Stimulated activated CD4-positive, alpha-beta T cell treated with anti-CD3 and anti-CD28 coated beads, Interleukin-4, amount 100 ng/mL, for 1 hour (primary cell): ENCODE measurements at regions not wholly inside any gene's neighbourhood (a gene's known extent, or its start where the extent isn't known, plus 50 kb on each side); places are given as distances from the start of the nearest gene placed in this dataset.

Experiments used
- DNase-seq: peaks from one replicate; pipeline ENCODE4 v3.0.0-alpha.2; 2020

DNA sequence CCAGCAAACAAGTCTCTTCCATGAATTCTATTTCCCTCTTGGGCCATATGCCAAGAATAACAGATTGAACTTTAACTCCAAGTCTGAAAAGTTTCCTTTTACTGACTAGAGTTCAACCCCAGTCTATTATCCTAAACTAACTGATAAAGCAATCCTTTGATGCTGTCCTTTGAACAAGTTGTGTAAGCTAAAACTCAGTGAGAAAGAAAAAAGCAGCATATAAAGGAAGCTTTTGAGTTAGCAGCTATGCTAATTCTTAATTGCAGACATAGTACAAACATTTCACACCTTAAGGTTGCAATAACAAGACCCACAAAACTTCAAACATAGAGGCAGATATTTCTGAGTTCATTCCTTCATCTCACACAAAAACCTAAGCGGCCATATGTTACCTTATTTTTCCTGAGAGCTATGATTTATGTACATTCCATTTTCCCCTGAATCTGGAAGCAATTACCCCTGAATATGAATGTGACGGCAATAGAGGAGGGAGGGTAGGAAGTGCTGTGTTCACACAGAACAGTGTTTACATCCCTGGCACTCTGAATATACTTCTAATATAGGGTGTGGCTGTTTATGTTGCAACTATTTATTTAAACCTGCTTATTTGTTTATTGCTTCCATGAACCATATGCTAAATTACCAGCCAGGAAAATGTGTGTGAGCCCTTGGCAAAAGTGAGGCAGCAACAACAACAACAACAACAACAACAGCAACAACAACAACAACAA lies 180.6 kb downstream of the IRS1 start:
- no peak for DNase-seq

DNA sequence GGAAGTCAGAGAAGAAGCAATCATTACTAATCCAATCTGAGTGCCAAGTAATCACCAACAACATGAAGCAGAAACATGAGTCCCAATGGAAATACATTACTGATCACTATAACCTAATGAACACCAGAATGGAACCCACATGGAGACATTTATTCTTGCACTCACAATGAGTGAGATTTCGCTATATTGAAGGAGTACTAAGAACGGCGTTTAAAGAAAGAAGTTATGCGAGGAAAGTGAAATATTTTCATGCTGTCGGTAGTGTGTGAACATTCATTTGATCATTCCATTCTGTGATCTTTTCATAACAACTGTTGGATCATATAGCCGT lies 181.1 kb downstream of the IRS1 start:
- no peak for DNase-seq

DNA sequence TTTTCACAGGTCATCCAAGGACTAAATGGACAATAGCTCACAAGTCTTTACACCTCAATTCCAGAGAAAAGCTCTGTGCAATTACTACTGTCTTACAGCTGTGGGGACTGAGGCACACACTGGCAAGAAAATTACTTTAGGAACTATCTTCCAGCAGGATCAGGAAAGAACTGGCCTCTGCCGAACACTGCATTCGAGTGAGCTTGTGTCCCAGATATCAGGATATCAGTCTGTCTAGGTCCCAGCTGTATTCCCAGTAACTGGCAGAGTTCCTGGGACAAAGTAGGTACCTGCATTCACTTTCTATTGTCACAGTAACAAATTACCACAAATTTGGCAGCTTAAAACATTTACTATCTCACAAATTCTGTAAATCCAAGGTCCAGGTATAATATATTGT lies 183.7 kb downstream of the IRS1 start:
- DNase-seq, result no peak

DNA sequence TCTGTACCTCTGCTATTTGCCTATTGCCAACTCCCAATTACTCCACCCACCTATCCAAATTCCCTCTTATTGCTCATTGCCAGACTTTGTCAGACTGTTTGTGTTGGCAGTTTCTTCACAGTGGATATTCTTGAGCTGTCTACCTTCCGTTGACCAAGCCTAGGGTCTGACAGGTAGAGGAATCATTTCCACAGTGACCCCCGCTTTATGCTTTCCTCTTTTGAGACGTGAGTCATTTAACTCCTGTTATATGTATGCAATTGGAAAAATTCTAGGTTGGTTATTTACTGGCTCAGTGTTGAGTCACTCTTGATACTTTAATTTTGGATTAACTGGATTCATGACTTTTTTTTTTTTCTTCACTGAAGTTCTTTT lies 187.7 kb downstream of the IRS1 start:
- DNase-seq, result no peak

DNA sequence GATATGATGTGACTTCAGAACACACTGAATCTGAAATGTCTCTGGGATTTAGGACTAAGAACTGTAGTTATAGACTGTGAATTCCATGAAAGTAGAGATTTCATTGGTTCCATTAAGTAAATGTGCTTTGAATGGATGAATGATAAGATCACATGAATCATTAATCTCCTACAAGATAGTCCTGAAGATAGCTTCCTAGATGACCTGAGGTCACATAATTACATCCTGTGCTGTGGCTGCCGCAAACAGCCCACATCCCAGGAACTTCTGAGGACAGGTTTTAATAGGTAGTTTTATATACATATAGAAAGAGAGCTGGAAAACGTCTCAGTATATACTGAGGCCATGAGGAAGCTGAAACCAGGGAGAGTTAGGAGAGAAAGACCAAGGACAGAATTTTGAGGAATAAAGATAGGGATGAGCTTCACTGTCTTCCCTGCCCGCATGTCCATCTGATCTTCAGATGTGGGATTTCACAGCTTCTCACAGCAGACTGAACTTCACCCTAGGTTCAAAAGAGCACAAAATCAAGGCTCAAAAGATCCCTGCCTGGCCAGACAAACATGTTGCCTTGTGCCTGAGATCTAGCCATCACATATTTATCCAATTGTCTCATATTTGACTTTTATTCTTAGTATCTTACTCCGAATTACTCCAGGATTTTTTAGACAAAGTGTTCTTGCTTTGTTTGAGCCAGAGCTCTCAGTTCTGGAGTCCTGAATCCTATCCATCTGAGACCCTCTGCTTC lies 188.2 kb downstream of the IRS1 start:
- no peak for DNase-seq

DNA sequence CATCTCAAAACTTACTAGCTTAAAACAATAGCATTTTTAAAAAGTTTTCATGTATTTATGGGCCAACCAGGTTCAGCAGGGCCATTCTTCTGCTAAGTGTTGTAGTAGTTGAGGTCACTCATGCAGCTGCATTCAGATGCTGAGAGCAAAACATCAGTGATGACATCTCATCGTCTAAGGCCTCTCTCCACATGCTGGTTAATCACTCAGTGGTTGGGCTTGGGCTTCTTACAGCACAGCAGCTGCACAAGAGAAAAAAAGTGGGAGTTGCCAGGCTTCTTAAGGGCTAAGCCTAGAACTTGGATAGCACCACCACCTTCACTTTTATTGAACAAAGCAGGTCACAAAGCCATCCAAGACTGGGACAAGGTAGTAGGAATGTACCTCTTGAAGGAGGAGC lies 190.3 kb downstream of the IRS1 start:
- no peak for DNase-seq

DNA sequence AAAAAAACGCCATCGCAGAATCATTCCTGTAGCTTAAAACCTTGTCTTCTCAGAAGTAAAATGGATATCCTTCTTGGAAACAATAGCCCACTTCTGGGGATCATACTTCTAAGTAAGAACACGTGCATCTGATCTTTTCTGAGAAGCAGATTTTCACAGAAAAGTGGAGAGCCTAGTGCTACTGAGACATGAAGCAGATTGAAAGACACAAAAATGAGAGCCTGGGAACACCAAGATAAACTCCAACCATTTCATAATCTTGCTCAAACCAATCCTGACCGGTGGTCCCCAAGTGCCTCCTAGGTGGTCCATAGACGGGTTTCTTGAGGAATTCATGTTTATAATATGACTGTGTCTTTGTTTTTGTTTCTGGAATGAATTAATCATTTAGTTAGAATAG lies 191.2 kb downstream of the IRS1 start:
- no peak for DNase-seq

DNA sequence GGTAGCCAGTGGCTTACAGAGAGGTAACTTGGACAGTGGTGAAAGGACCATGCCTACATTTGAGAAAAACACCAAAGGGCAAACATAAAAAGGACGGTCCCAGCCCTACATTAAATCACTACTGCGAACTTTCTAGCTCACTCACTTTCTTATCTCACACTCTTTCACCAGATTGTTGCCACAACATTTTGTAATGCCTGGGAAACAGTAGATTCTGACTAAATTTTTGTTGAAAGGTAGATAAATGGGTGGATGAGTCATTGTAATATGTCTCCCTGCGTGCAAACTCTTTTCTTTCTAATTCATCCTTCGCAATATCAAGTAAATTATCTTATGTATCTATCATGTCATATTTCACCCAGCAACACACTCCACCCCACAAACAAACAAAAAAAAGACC lies 192.2 kb downstream of the IRS1 start:
- DNase-seq, result no peak

DNA sequence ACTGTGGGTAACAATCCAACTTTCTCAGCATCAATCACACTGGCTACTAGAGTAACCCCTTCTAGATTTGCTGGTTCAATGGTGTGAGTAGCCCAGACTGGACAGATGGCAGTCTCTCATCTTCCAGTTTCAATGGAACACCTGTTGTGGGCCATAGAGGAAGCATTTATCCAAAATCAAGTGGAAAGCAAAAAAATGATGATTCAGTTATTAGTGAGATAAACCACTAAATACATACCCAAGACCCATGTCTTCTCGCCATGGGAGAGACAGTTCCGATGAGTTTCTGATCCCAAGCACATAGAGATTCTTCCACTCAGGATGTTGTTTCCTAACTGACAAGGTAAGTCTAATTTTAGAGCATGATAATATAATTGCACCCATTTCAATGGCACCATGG lies 194.0 kb downstream of the IRS1 start:
- no peak for DNase-seq

DNA sequence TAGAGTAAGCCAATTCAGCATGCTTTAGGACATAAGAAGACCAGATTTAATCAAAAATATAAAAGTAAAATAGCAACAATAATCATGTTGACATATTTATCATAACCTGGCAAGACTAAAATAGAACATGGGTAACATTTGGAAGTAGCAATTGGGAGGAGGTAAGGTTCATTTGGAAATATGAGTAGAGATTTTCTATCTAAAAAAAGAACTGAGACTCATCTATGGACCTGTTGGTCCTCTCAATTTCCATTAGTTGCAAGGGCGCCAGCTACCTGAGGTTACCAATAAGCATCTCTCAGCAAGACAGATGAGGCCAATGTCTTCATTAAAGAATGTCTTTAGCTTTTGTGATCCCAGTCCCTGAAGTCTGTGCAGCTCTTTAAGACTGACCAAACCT lies 196.0 kb downstream of the IRS1 start:
- DNase-seq, result no peak

DNA sequence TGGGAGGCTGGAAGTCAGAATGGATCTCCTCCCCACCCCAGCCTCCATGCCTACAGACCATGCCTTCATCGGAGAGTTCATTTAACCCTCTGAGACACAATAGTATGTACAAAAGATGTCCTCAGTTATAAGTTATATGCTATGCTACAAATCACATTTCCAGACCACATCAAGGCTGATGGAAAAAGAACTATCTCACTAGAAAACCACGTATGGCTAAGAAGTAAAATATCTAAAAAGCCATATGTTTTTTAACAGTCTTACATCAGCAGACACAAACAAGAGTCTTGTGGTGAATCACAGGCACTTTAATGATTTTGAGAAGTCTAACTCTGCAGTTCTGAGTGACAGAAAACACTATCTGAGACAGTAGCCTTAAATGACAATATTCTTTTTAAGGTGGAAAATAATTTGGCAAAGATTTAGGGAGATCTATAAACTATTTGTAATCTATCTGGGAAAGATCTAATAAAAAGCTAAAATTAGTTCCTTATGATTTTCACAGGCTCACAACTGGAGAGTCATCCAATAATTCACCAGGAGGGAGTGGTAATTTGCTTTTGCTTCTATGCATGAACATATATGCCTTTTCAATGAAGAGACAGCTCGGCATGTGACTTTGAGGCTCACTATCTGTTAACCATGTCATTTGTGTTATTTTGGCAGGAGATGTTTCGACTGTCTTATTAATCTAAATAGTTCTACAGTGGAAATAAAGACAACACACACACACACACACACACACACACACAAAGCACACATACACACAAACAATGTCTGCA lies 197.5 kb downstream of the IRS1 start:
- no peak for DNase-seq

DNA sequence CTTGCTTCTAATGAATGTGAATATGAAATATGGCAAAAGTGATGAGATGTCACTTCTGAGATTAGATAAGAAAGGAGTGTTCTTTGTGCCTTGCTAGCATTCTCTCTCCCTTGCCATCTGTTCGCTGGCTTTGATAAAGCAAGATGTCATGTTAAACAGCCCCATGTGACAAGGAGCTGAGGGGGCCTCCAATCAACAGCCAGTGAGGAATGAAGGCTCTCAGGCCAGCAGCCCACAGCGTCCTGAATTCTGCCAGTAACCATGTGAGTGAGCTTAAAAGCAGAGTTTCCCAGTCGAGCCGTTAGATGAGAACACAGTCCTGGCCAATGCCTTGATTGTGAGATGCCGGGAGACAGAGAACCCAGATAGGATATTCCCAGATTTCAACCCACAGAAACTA lies 198.8 kb downstream of the IRS1 start:
- DNase-seq, result no peak

DNA sequence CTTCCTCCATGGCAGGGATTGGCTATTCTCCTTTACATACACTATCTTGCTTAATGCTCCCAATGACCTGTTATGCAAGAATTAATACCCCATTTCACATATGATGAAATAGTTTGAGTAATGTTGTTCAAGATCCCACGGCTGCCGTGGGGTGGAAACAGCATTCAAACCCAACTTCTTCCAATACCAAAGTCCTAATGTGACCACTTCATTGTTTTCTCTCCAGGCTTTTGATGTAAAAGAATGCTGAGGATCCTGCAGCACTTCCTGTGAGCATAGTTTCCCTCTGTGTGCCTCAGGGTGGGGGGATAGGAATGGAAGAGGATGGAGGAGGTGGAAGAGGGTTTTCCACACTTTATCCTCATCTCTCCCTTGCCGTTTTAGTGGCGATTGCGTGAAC lies 199.4 kb downstream of the IRS1 start:
- DNase-seq, result no peak

DNA sequence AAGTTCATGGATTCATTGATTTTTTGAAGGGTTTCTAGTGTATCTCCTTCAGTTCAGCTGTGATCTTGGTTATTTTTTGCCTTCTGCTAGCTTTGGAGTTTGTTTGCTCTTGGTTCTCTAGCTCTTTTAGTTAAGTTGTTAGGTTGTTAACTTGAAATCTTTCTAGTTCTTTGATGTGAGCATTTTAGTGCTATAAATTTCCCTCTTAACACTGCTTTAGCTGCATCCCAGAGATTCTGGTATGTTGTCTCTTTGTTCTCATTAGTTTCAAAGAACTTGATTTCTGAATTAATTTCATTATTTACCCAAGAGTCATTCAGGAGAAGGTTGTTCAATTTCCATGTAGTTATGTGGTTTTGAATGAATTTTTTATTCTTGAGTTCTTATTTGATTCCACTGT lies 210.6 kb downstream of the IRS1 start:
- DNase-seq, result no peak

DNA sequence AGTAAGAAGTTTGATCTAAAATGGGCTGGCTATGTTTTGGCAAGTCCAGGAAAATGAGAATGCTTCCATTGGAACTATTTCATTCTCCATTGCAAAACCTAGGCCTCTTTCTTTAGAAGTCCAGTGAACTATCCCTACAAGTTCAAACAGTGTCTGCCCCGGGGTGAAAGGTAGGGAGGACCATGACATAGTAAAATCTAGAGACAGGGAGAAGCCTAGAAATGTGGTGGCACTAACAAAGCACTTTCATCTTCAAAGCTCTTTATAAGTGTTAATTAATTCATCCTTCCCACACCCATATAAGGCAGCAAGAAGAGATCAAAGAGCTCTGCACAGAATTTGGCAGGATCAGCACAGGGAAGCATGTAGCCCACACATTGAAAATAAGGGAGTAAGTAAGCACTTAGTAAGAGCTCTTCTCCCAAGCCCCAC lies 214.5 kb downstream of the IRS1 start:
- DNase-seq, result no peak

DNA sequence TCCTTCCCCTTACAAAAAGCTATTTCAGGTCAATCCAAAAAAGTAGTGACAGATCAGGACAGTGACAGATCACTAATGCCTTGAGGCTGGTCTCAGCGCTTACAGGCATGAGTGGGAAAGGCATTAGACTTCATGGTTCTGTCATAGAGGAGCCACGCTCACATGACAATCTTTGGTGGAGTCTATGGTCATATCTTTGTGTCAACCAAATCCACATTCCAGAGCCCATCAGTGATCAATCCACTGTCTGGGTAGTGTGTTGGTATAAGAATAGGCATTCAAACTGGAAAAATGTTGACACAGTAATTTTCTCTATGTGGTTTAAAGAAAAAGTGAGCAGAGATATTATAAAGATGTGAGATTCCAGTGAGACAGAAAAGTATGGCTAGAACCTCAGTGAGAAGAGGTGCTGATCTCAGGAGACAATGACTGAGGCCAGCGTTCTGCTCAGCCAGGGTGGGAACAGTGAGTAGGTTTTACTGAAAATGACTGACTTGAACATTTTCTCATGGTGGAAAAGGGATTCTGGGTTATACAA lies 215.0 kb downstream of the IRS1 start:
- no peak for DNase-seq

DNA sequence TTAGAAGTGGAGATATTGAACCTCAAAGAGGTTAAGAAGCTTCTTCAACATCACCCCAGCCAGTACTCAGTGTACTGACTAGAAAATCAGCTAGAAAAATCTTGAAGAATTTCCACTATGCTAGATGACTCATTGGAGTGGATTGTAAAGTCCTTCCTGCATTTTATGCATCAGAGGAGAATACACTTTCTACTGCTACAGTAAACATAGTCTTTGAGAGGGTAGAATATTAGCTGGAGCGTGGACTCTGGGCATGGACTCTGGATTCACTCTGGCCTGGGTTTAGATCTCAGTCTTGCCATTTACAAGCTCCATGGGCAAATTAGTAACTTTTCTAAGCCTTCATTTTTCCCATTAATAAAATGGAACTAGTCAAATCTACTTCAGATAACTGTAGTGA lies 215.9 kb downstream of the IRS1 start:
- DNase-seq, result no peak

DNA sequence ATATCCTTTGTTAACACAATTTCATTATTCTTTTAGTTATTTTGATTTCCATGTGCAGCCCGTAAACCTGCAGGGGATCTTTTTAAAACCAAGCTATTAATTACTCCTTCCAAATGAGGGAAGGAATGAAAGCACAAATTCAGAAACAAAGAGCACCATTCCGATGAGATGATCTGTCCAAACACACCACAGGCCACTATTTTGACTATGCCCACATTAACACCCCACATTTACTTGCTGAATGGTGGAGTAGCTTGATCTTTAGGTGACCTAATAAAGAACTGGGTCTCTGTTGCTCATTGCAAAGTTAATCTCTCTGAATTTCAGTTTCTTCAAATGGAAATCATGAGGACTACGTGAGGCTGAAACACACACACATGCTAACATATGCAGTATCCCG lies 218.0 kb downstream of the IRS1 start:
- DNase-seq, result no peak

DNA sequence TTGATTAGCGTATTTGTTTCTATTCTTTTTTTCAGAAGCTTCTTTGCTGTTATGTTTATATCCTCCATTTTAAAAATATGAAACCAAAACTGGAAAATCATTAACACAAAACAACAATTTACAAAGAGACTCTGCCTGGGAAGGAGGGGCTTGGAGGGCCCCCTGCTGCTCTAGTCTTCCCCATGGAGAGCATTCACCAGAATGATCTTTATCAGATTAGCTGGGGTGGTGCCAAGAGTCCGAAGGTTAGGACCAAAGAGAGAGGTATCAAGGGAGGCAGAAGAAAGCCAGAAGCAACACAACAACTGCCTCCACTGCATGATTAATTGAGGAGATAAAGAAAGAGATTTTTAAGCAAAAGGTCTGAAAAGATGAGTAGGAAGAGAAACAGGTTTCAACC lies 218.6 kb downstream of the IRS1 start:
- no peak for DNase-seq

DNA sequence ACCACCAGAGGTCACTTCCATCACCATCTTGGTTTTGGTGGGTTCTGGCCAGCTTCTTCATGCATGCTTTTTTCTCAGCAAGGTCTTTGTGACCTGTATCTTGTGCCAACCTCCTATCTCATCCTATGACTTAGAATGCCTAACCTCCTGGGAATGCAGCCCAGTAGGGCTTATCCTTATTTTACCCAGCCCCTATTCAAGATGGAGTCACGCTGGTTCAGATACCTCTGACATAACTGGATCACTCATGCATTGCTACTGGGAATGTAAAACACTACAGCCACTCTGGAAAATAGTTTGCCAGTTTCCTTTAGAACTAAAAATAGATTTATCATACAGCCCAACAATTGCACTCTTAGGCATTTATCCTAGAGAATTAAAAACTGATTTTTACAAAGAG lies 219.2 kb downstream of the IRS1 start:
- no peak for DNase-seq

DNA sequence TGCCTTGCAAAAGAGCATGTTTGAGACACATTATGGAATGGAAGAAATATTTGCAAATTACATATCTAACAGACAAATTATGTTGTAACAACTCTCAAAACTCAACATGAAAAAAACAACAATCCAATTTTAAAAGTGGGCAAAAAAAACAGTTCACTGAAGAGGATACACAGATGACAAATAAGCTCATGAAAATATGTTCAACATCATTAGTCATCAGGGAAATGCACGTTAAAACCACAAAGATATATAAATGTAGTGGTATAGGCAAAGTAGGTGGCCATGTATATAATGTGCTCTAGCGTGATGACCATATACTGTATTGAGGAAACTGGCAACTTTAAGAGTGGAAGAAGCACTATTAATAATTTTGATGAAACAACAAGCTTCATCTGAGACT lies 220.1 kb downstream of the IRS1 start:
- no peak for DNase-seq

DNA sequence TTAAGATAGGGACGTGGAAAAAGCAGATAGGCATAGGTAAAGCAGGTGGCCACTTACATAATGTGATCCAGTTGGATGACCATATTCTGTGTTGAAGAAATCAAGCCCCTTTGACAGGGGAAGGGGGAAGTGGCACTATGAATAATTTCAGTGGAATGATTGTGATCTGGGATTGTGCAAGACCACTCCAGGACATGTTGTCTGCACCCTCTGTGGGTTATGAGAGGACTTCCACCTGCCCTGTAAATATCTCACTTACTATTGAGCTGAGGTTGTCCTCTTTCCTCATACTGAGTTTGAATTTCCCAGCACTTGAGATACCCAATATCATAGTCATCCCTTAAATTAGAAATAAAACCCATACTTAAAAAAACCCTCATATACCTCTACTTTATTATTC lies 220.7 kb downstream of the IRS1 start:
- DNase-seq, result no peak

DNA sequence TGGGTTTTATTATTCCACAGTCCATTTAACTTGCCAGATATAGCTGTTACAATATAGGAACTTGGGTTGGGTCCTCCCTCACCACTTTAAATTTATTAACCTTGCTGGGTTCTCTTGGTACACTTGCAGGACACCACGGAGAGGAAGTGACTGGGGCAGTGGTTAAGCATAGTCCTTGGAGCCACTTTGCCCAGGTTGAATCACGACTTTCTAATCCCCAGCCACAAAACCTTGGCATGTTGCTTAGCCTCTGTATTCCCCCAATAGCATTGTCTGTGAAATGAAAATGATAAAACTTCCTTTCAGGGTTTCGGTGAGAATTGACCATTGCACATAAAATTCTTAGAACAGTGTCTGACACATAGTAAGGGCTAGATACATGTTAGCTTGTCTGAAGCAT lies 221.2 kb downstream of the IRS1 start:
- DNase-seq, result no peak

DNA sequence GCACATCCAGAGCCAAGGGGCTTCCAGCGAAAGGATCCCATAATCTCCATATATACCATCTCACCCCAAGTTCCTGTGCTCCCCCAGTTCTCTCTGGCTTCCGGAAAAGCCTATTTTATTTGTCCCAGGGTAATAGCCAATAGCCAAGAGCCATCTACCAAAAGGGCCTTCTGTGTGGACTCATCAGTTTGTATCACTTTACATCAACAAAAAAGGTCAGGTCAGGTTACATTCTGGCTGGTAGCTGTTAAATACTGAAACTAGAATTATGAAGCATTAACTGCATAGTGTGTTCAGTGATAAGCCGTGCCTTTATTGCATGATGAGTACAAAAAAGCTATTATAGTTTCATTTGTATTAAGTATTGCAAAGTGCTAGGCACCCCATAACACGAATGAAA lies 223.7 kb downstream of the IRS1 start:
- no peak for DNase-seq
